ENCODE measurements at regions not wholly inside any gene's neighbourhood (a gene's known extent, or its start where the extent isn't known, plus 50 kb on each side); places are given as distances from the start of the nearest gene placed in this dataset.

DNA sequence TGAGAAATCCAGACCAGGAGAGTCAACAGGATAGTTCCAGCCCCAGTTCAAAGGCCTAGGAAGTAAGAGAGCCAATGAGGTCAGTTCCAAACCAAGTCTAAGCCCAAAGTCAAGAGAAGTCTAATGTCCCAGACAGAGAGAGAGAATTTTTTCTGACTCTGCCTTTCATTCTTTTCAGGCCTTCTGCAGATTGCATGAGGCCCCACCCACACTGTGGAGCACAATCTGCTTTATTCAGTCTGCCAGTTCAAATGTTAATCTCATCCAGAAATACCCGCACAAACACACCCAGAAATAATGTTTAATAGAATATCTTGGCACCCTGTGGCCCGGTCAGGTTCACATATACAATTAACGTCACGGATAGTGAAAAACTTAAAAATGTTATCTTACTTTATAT lies 962.4 kb upstream of the SOX9 start:
- Histone ChIP-seq H3K27me3 (ENCODE audit: insufficient read depth, low read length, poor library complexity, severe bottlenecking) (no peaks in the 10 kb centered on the region), H3K36me3 (ENCODE audit: insufficient read depth, low read length) (no peaks in the 10 kb centered on the region), H3K4me1 (ENCODE audit: insufficient read depth, low read length, poor library complexity, severe bottlenecking) (no peaks in the 10 kb centered on the region), H3K9me3 (ENCODE audit: insufficient read depth, low read depth, low read length) (no peaks in the 10 kb centered on the region; the same call in 1 of the 2 replicates), H4K20me1 (ENCODE audit: insufficient read depth, low read length, poor library complexity, severe bottlenecking) (no peaks in the 10 kb centered on the region), H3K4me3 (ENCODE audit: low read length, poor library complexity, severe bottlenecking) (no peak overlapping the region), H3K4me2 (ENCODE audit: low read depth, low read length, poor library complexity, severe bottlenecking) (no peak overlapping the region), H2AFZ (ENCODE audit: low read length) (no peak overlapping the region), H3F3A (ENCODE audit: low read depth) (no peaks in the 10 kb centered on the region), H3K9ac (ENCODE audit: low read depth, low read length, poor library complexity, severe bottlenecking) (no peak overlapping the region), H3K79me2 (ENCODE audit: insufficient read depth, low read length) (no peaks in the 10 kb centered on the region), H3K9me2 (replicated peaks; ENCODE audit: low read depth, low read length) (no peaks in the 10 kb centered on the region)
- TF ChIP-seq CTCF (conservative IDR thresholded peaks at IDR 0.05; ENCODE audit: low read length) (no peak), EZH2phosphoT487 (IDR thresholded peaks at IDR 0.05; ENCODE audit: borderline replicate concordance) (no peak)

GRCh38 chr17:71163121-71163812 lies 957.6 kb upstream of the SOX9 start:
- H3F3A ChIP-seq (ENCODE audit: low read depth), result no peaks in the 10 kb centered on the region
- H3K4me1 ChIP-seq (ENCODE audit: insufficient read depth, low read length, poor library complexity, severe bottlenecking), result no peaks in the 10 kb centered on the region
- no peak for TF ChIP-seq EZH2phosphoT487 (IDR thresholded peaks at IDR 0.05; ENCODE audit: borderline replicate concordance)
- TF ChIP-seq CTCF (conservative IDR thresholded peaks at IDR 0.05; ENCODE audit: low read length), result no peak

GRCh38 chr17:71163813-71164122 lies 957.1 kb upstream of the SOX9 start:
- TF ChIP-seq CTCF (conservative IDR thresholded peaks at IDR 0.05; ENCODE audit: low read length), result no peak
- no peak for TF ChIP-seq EZH2phosphoT487 (IDR thresholded peaks at IDR 0.05; ENCODE audit: borderline replicate concordance)
- Histone ChIP-seq H3K36me3 (ENCODE audit: insufficient read depth, low read length) (no peaks in the 10 kb centered on the region), H4K20me1 (ENCODE audit: insufficient read depth, low read length, poor library complexity, severe bottlenecking) (no peaks in the 10 kb centered on the region)

More at GRCh38 chr17:71163121-71163812, 957.6 kb upstream of the SOX9 start:
- Histone ChIP-seq H3K27me3 (ENCODE audit: insufficient read depth, low read length, poor library complexity, severe bottlenecking) (no peaks in the 10 kb centered on the region), H3K9me2 (replicated peaks; ENCODE audit: low read depth, low read length) (no peaks in the 10 kb centered on the region), H3K4me3 (ENCODE audit: low read length, poor library complexity, severe bottlenecking) (no peak overlapping the region), H3K36me3 (ENCODE audit: insufficient read depth, low read length) (no peaks in the 10 kb centered on the region), H3K79me2 (ENCODE audit: insufficient read depth, low read length) (no peaks in the 10 kb centered on the region), H3K9me3 (ENCODE audit: insufficient read depth, low read depth, low read length) (no peaks in the 10 kb centered on the region; the same call in 1 of the 2 replicates), H3K4me2 (ENCODE audit: low read depth, low read length, poor library complexity, severe bottlenecking) (no peak overlapping the region), H4K20me1 (ENCODE audit: insufficient read depth, low read length, poor library complexity, severe bottlenecking) (no peaks in the 10 kb centered on the region), H2AFZ (ENCODE audit: low read length) (no peak overlapping the region), H3K9ac (ENCODE audit: low read depth, low read length, poor library complexity, severe bottlenecking) (no peak overlapping the region)

More at GRCh38 chr17:71163813-71164122, 957.1 kb upstream of the SOX9 start:
- no peaks in the 10 kb centered on the region for H3K27me3 ChIP-seq (ENCODE audit: insufficient read depth, low read length, poor library complexity, severe bottlenecking)
- H3K79me2 ChIP-seq (ENCODE audit: insufficient read depth, low read length), result no peaks in the 10 kb centered on the region
- no peaks in the 10 kb centered on the region; the same call in 1 of the 2 replicates for H3K9me3 ChIP-seq (ENCODE audit: insufficient read depth, low read depth, low read length)
- no peak overlapping the region for H3K4me2 ChIP-seq (ENCODE audit: low read depth, low read length, poor library complexity, severe bottlenecking)
- H3K4me1 ChIP-seq (ENCODE audit: insufficient read depth, low read length, poor library complexity, severe bottlenecking), result no peaks in the 10 kb centered on the region
- no peaks in the 10 kb centered on the region for H3F3A ChIP-seq (ENCODE audit: low read depth)
- no peak overlapping the region for H2AFZ ChIP-seq (ENCODE audit: low read length)
- H3K9me2 ChIP-seq (replicated peaks; ENCODE audit: low read depth, low read length), result no peaks in the 10 kb centered on the region
- H3K9ac ChIP-seq (ENCODE audit: low read depth, low read length, poor library complexity, severe bottlenecking), result no peak overlapping the region
- no peak overlapping the region for H3K4me3 ChIP-seq (ENCODE audit: low read length, poor library complexity, severe bottlenecking)

All from Loucy (cell line).